GM12865 (cell line): ENCODE measurements at regions not wholly inside any gene's neighbourhood (a gene's known extent, or its start where the extent isn't known, plus 50 kb on each side); places are given as distances from the start of the nearest gene placed in this dataset.

Source experiments
- DNase-seq: peaks from one replicate; pipeline ENCODE4 v3.0.0; 2010; ENCODE audit warnings: low read depth
- H3K4me3 ChIP-seq: 2 replicates; pipeline ENCODE4 v1.5.1; 2011; ENCODE audit warnings: mild to moderate bottlenecking, low read depth, low read length, control low read depth
- CTCF ChIP-seq: IDR thresholded peaks from 2 replicates; pipeline ENCODE4 v1.5.1; 2011; ENCODE audit warnings: low read length, control low read depth, low read depth, inconsistent platforms; ENCODE audit not compliant: insufficient read depth; ENCODE audit errors: missing control alignments

- TF ChIP-seq CTCF, result no peak
- no peak for DNase-seq
- no peak overlapping the region for H3K4me3 ChIP-seq
These were observed 441.4 kb upstream of the FAT3 start for GRCh38 chr11:91783173-91783572.

- no peak for DNase-seq
- H3K4me3 ChIP-seq, result no peak overlapping the region
- TF ChIP-seq CTCF, result no peak
These were observed 445.9 kb upstream of the FAT3 start for GRCh38 chr11:91778758-91779157.

- no peak for TF ChIP-seq CTCF
- no peak overlapping the region for H3K4me3 ChIP-seq
- no peak for DNase-seq
These were observed 448.0 kb upstream of the FAT3 start for GRCh38 chr11:91776655-91777054.

- no peak for TF ChIP-seq CTCF
- no peak overlapping the region for H3K4me3 ChIP-seq
- DNase-seq, result no peak
These were observed 451.5 kb upstream of the FAT3 start for GRCh38 chr11:91773090-91773489.

GRCh38 chr11:91771961-91772360, 452.7 kb upstream of the FAT3 start:
- H3K4me3 ChIP-seq, result no peak overlapping the region
- no peak for DNase-seq
- TF ChIP-seq CTCF, result no peak

- TF ChIP-seq CTCF, result no peak
- DNase-seq, result no peak
- H3K4me3 ChIP-seq, result no peak overlapping the region
These were observed 455.8 kb upstream of the FAT3 start for GRCh38 chr11:91768783-91769182.

GRCh38 chr11:91763331-91763730, 461.3 kb upstream of the FAT3 start:
- TF ChIP-seq CTCF, result no peak
- DNase-seq, result no peak
- H3K4me3 ChIP-seq, result no peak overlapping the region
